RPMI8226 (cell line): ENCODE measurements at regions not wholly inside any gene's neighbourhood (a gene's known extent, or its start where the extent isn't known, plus 50 kb on each side); places are given as distances from the start of the nearest gene placed in this dataset.

Source experiments
- DNase-seq: peaks from one replicate; pipeline ENCODE4 v3.0.0-alpha.2; 2015

DNA sequence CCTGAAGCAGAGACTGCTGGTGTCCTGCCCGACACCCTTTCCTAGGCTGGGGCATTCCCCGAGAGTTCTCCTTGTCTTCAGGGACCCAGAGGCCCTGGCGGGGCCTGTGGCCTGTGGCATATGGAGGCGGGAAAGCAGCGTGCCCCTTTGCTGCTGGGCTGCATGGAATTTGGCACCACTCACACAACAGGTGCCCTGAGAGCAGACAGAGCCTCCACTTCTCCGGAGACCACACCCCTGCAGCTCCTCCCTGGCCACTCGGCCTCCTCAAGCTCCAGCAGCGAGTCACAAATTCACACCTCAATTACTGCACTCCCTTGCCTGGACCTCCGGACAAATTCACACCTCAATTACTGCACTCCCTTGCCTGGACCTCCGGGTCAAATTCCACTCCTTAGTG lies 1375.2 kb downstream of the TBC1D22A start:
- no peak for DNase-seq

- DNase-seq = no peak
Observed at GRCh38 chr22:48135592-48135991, 1373.1 kb downstream of the TBC1D22A start.

DNA sequence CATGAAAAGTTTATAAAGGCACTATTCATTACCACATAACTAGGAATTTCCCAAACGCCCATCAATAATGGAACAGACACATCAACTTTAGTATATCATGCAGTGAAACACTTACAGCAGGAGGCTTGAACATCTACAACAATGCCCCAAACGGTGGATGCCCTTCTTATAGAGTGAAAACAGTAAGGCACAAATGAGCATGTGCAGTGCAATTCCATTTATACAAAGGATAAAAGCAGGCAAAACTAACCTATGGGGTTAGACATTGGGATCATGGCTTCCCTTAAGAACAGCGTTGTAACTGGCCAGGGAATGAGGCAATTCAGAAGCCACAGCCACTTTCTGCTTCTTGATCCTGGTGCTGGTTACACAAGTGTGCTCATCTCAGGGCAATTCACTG lies 1363.0 kb downstream of the TBC1D22A start:
- no peak for DNase-seq

GRCh38 chr22:48121984-48122383 lies 1359.5 kb downstream of the TBC1D22A start:
- no peak for DNase-seq

DNA sequence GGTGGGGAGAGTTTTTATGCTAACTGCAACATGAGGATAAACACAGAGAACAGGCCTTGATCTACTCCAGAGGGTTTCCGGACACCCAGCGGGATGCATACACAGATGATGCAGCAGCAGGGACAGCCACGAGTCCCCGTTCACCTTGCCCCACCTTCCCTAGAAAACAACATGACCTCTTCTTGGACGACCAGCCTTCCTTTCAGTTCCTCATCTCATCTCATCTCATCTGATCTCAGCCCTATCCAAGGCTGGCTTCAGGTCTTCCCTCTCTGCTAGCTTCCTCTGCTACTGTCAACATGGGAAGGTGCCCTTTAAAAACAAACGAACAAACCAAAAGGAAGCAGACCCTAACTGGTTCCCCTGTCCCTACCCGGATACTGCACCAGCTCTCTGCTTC lies 1356.2 kb downstream of the TBC1D22A start:
- peak; percentile 74 for DNase-seq

- DNase-seq = no peak
Observed at GRCh38 chr22:48116871-48117270, 1354.4 kb downstream of the TBC1D22A start.

DNA sequence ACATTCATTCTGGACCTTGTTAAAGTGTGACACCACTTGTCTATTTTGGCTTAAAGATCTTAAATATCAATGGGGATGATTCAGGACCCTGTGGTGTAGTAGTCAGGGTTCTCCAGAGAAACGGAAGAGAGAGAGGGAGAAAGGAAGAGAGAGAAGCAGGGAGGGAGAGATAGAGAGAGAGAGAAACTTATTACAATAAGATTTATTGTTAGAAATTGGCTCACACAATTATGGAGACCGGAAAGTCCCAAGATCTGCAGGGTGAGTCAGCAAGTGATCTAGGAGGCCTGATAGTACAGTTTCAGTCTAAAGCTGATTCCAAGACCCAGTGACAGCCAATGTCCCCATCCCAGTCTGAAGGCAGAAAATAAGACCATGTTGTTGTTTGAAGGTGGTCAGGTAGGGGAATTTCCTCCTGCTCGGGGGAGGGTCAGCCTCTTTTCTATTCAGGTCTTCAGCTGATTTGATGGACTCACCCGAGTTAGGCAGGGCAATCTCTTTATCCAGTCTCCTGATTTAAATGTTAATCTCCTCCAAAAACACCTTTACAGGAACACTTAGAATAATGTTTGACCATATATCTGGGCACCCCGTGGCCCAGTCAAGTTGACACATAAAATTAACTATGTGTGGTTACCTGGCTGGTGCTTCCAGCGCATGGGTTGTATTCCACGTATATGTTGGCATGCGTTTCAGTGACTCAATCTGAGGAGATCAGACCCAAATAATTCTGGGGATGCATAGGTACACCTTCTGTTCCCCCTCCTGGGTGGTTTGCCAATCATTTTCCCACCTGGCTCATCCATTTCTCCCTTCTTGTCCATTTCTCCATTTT lies 1350.5 kb downstream of the TBC1D22A start:
- DNase-seq = no peak

- no peak for DNase-seq
Observed at GRCh38 chr22:48106715-48107259, 1344.3 kb downstream of the TBC1D22A start.

DNA sequence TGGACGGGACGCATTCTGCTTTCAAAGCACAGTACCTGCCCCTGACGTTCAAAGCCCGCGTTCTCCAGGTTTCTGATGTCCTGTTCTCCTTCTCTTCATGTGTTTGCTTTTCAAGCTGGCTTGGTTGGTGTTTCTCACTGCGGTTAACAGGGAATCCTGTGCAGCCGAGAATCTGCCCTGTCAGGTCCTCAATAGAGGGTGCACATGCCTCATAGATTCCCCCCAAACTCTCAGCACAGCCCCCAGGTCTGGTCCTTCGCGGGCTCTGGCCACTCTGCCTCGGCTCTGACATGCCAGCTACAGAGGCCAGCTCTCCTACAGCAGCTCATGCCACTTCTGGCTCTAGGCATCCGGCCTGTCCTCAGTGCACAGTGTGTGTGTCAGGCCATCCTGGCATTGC lies 1343.8 kb downstream of the TBC1D22A start:
- no peak for DNase-seq

DNA sequence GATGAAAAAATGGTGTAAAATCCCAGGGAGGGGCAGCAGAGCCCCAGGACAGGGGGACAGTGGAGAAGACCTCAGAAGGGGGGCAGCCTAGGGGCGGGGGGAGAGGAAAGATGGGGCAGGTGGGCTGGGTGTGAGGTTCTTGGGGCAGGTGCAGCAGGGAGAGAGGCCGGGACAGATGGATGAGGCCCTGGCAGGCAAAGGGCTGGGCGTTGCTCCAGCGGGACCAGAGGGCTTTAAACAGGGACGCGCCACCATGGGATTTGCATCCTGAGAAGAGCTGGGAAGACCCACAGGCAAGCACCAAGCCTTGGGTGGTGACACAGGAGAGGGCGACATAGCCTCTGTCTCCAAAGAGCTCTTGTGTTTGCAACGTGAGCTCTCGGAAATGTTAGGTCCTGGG lies 1342.8 kb downstream of the TBC1D22A start:
- DNase-seq = no peak

GRCh38 chr22:48104766-48105165 lies 1342.3 kb downstream of the TBC1D22A start:
- DNase-seq = no peak

- no peak for DNase-seq
Observed at GRCh38 chr22:48104102-48104738, 1341.8 kb downstream of the TBC1D22A start.

GRCh38 chr22:48103126-48103875 lies 1340.9 kb downstream of the TBC1D22A start:
- no peak for DNase-seq

DNA sequence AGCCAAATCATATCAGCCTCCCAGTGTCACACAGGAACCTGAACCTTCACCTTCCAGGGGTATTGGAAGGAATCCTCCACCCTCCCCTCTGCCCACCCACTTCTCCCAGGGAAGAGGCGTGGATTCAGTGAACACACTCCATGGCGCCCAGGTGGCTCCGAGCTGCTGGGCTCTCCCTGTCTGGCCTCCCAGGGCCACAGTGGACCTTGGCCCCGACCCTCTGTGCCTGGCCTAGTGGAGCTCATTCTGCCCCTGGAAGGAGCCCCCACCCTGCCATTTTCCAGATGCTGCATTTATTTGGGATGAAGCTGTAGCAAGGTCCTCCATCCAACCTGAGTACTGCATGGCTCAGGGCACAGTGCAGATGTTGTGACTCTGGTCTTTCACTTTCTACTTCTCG lies 1340.1 kb downstream of the TBC1D22A start:
- no peak for DNase-seq

DNA sequence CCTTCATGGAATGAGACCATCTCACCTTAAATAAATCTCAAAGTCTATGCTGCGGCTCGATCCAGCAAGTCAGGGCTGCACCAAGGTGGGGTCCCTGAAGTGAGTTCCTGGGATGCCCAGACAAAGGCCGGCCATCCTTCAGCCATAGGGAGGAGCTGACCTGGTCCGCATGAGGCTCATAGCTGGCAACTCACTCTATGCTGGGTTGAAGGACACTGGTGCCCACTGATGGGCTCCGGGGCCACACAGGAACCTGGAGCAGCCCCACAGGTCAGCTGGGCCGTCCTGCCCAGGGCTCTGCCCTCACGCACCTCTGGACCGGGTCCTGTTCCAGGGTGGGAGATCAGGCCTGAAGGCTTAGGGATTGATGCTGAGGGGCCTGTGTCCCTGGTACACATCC lies 1339.3 kb downstream of the TBC1D22A start:
- no peak for DNase-seq

GRCh38 chr22:48100685-48101417 lies 1338.4 kb downstream of the TBC1D22A start:
- DNase-seq = no peak

GRCh38 chr22:48099671-48100070 lies 1337.2 kb downstream of the TBC1D22A start:
- DNase-seq = no peak

GRCh38 chr22:48099251-48099650 lies 1336.8 kb downstream of the TBC1D22A start:
- DNase-seq = no peak

DNA sequence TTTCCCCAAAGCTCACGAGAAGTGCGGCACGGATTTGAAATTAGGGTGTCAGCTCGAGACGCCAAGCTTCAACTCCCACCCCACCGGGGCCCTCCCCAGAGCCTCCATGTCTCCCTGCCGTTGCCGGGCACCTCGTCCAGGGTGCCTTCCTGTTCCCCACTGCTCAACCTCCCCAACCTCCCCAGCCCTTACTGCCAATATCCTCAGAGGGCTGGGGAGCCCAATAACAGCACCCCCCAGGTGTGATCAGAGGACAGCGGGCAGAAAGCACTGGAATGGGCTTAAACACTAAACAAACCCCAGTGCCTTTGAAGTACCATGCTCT lies 1336.4 kb downstream of the TBC1D22A start:
- no peak for DNase-seq

DNA sequence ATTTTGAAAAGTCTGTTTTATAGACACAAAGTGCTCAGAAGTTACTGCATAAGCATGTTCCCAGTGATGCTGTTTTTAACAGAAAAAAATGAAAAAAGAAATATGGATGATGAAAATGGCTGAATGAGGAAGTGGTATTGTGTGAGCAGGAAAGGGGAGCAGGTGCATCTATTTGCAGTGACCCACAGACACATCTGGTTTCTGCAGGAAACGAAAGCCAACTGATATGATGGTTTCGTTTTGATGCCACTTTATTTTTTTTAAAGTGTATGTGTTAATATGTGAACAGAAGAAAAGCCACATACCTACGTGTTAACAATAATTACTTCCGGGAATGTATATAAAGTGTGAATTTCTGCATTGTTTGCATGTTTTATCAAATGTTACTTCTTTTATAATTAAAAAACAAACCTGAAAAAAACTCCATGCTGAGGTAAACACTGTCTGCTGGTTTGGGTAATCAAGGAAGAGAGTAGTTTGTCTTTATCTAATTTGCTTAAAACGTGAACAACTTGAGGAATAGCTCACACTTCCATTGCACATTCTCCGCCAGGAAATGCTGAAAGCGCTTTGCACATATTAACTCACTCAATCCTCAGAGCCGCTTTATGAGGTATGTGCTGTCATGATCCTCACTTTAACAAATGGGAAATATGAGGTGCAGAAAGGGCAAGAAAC lies 1335.9 kb downstream of the TBC1D22A start:
- DNase-seq = peak; percentile 90

GRCh38 chr22:48097723-48098122 lies 1335.3 kb downstream of the TBC1D22A start:
- DNase-seq = peak; percentile 68
